ENCODE measurements at regions not wholly inside any gene's neighbourhood (a gene's known extent, or its start where the extent isn't known, plus 50 kb on each side); places are given as distances from the start of the nearest gene placed in this dataset.

DNA sequence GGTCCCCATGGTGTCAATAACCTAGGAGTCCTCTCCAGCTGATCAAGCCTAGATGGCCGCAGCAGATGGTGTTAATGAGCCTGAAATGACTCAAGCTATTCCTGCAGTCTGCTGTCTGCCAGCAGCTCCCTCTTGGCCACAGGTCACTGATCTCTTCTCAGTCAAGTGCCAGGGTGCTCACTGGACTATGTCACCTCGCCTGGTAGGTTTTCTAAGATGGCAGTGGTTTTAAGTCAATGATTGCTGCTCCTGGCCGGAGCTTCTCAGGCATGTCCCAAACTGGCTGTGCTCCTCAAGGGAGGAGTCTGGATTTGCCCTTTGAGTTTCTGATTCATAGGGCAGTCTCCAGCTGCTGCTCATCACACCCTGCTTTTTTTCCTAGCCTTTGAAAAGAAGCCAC lies 58.6 kb upstream of the SHISA6 start:
- TF ChIP-seq, protein P1, sequence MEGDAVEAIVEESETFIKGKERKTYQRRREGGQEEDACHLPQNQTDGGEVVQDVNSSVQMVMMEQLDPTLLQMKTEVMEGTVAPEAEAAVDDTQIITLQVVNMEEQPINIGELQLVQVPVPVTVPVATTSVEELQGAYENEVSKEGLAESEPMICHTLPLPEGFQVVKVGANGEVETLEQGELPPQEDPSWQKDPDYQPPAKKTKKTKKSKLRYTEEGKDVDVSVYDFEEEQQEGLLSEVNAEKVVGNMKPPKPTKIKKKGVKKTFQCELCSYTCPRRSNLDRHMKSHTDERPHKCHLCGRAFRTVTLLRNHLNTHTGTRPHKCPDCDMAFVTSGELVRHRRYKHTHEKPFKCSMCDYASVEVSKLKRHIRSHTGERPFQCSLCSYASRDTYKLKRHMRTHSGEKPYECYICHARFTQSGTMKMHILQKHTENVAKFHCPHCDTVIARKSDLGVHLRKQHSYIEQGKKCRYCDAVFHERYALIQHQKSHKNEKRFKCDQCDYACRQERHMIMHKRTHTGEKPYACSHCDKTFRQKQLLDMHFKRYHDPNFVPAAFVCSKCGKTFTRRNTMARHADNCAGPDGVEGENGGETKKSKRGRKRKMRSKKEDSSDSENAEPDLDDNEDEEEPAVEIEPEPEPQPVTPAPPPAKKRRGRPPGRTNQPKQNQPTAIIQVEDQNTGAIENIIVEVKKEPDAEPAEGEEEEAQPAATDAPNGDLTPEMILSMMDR (IDR thresholded peaks at IDR 0.05), result no peak
- DNase-seq (no peak), ATAC-seq (ENCODE audit: low read depth) (no peak)
- Mint-ChIP-seq H3K27me3 (no peaks in the 10 kb centered on the region), H3K9me3 (no peaks in the 10 kb centered on the region), H3K4me3 (no peak overlapping the region), H3K4me1 (no peaks in the 10 kb centered on the region), H3K27ac (no peak overlapping the region), H3K36me3 (ENCODE audit: low read depth) (no peaks in the 10 kb centered on the region)
- intact Hi-C loops (cut with micrococcal nuclease), result no loop called here
- ChIA-PET POLR2A (no interaction called here), CTCF (no interaction called here)

DNA sequence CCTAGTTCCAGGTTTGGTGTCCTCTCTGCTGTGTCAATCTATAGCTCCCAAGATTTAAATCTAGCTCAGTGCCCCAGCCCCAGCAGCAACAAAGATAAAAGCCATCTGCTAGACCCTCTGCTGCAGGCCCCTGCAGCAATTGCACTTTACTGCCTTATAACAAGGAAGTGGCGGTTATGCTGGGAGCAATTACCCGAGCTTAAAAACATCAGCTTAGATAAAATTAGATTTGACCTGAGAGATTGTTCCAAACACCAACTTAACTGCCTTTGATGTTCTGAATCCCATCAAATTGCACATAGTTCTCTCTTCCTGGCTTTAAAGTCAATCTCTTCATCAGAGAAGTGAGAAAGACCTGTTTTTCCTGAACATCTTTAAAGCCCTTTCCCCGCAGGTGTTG lies 62.4 kb upstream of the SHISA6 start:
- ChIA-PET CTCF (no interaction called here), POLR2A (no interaction called here)
- Mint-ChIP-seq H3K27me3 (no peaks in the 10 kb centered on the region), H3K4me1 (no peaks in the 10 kb centered on the region), H3K4me3 (no peak overlapping the region), H3K36me3 (ENCODE audit: low read depth) (no peaks in the 10 kb centered on the region), H3K27ac (no peak overlapping the region), H3K9me3 (peaks cover 2% of the 10 kb centered on the region)
- ATAC-seq (ENCODE audit: low read depth) (no peak), DNase-seq (no peak)
- TF ChIP-seq, protein P1 (IDR thresholded peaks at IDR 0.05), result no peak
- intact Hi-C loops (cut with micrococcal nuclease), result no loop called here

DNA sequence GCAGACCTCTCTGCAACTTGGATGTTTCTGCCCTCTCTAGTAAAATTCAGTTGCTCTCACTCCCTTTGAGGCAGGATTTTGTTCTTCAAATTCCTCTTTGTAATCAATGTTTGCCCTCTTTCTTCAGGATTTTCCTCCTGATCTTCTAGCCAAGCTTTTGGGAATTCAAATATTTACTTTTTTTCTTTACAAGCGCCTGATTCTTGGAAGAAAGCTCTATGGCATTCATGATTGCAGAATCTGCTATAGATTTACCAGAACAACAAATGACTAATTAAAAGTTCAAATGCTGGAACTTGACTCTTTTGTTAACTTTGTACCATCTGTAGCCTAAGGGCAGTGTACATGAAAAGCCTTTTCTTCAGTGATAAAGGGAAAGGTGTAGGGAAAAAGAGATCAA lies 63.7 kb upstream of the SHISA6 start:
- Mint-ChIP-seq H3K27ac (no peak overlapping the region), H3K4me3 (no peak overlapping the region), H3K36me3 (ENCODE audit: low read depth) (no peaks in the 10 kb centered on the region), H3K4me1 (no peaks in the 10 kb centered on the region), H3K27me3 (no peaks in the 10 kb centered on the region), H3K9me3 (peaks cover 2% of the 10 kb centered on the region)
- no peak for ATAC-seq (ENCODE audit: low read depth)
- ChIA-PET CTCF (no interaction called here), POLR2A (no interaction called here)
- intact Hi-C loops (cut with micrococcal nuclease), result no loop called here
- TF ChIP-seq, protein P1 (IDR thresholded peaks at IDR 0.05), result no peak
- no peak for DNase-seq

DNA sequence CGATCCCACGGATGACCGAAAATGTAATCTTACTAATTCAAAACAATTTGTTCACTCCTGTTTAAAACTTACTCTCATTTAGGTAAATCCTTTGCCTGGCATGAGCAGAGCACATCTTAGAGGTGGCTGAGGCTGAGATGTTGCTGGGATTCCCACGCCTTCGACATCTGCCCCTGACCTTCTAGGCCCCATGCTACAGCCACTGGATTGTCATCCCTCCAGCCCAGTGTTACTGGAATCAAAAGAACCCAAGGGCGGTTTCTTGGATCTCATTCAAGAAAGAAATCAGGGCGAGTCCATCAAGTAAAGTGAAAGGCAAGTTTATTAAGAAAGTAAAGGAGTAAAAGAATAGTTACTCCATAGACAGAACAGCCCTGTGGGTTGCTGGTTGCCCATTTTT lies 64.5 kb upstream of the SHISA6 start:
- Mint-ChIP-seq H3K4me1 (no peaks in the 10 kb centered on the region), H3K27me3 (no peaks in the 10 kb centered on the region), H3K9me3 (peaks cover 2% of the 10 kb centered on the region), H3K27ac (no peak overlapping the region), H3K36me3 (ENCODE audit: low read depth) (no peaks in the 10 kb centered on the region), H3K4me3 (no peak overlapping the region)
- ATAC-seq (ENCODE audit: low read depth) (no peak), DNase-seq (no peak)
- TF ChIP-seq, protein P1 (IDR thresholded peaks at IDR 0.05), result no peak
- ChIA-PET CTCF (no interaction called here), POLR2A (no interaction called here)
- intact Hi-C loops (cut with micrococcal nuclease), result no loop called here

DNA sequence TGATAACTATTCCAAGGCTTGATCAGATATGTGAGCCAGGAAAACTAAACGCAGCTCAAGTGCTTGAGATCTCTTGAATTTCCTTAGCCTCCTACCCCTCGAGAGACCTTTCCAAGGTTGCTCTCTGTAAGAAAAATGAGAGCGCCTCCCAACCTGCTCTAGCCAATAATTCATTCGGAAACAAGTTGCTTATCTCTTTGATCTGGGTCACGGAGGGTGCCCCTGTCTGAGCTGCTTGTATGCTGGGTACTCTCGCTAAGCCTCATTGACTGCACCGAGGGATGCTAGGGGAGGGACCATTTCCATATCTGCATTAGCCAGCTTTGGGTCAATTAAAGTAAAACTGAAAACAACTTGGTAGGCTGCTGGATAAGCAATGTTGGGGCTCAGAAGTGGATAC lies 70.1 kb upstream of the SHISA6 start:
- intact Hi-C loops (cut with micrococcal nuclease), result no loop called here
- Mint-ChIP-seq H3K4me1 (no peaks in the 10 kb centered on the region), H3K36me3 (ENCODE audit: low read depth) (no peaks in the 10 kb centered on the region), H3K27ac (no peak overlapping the region), H3K27me3 (no peaks in the 10 kb centered on the region), H3K9me3 (peaks cover 9% of the 10 kb centered on the region), H3K4me3 (no peak overlapping the region)
- ChIA-PET POLR2A (no interaction called here), CTCF (no interaction called here)
- no peak for ATAC-seq (ENCODE audit: low read depth)
- no peak for DNase-seq
- TF ChIP-seq, protein P1 (IDR thresholded peaks at IDR 0.05), result no peak

Data from activated B cell treated with CpG ODN at 0.5 μM for 24 hours (primary cell).